ENCODE measurements at regions not wholly inside any gene's neighbourhood (a gene's known extent, or its start where the extent isn't known, plus 50 kb on each side); places are given as distances from the start of the nearest gene placed in this dataset.

DNA sequence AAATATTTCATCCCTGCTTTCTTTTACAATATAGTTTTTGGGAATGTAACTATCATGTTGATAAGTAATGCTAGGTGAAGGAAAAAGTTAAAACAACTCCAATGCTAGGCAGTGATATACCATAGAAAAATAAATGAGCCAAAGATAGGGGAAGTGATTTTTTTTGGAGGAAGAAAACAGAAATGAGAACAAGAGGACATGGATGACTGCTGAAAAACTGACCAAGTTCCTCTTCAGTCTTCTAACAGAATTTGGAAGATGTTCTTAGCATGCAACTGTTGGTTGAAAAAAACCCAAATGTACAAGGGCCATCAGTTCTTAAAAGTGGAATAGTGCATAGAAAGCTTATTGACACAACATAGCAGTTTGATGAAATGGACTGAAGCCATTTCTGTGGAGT, 262.5 kb upstream of the STARD13 start:
- Histone ChIP-seq H3K9me3 (no peaks in the 10 kb centered on the region), H3K4me3 (ENCODE audit: low read depth in 1 of 2, low read length in 1 of 2) (no peak overlapping the region), H3K36me3 (no peaks in the 10 kb centered on the region), H3K4me1 (ENCODE audit: control insufficient read depth in 1 of 2, insufficient read depth in 1 of 2, low read depth in 1 of 2, low read length in 1 of 2) (peaks cover 10 to 12% of the 10 kb centered on the region in 2 experiments), H3K27ac (no peak overlapping the region), H3K27me3 (no peaks in the 10 kb centered on the region)
- TF ChIP-seq, protein P1, sequence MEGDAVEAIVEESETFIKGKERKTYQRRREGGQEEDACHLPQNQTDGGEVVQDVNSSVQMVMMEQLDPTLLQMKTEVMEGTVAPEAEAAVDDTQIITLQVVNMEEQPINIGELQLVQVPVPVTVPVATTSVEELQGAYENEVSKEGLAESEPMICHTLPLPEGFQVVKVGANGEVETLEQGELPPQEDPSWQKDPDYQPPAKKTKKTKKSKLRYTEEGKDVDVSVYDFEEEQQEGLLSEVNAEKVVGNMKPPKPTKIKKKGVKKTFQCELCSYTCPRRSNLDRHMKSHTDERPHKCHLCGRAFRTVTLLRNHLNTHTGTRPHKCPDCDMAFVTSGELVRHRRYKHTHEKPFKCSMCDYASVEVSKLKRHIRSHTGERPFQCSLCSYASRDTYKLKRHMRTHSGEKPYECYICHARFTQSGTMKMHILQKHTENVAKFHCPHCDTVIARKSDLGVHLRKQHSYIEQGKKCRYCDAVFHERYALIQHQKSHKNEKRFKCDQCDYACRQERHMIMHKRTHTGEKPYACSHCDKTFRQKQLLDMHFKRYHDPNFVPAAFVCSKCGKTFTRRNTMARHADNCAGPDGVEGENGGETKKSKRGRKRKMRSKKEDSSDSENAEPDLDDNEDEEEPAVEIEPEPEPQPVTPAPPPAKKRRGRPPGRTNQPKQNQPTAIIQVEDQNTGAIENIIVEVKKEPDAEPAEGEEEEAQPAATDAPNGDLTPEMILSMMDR (IDR thresholded peaks at IDR 0.05): no peak

DNA sequence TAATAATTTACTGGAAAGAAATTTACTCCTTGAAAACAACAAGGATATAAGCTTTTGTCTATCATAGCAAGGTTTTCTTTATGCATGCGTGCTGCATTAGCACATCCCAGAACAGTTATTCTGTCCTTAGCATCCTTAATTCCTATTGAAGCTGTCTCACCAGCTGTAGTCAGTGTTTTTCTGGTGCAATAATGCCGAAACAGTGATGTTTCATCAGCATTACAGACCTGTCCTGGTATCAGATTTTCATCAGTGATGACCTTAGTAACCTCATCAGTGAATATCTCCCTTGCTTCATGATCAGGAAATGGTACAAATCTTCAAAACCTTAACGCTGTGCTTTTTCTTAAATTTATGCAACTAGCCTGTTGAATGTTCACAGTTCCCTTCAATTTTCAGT, 264.7 kb upstream of the STARD13 start:
- no peaks in the 10 kb centered on the region for H3K27me3 ChIP-seq
- no peak overlapping the region for H3K4me3 ChIP-seq (ENCODE audit: low read depth in 1 of 2, low read length in 1 of 2)
- TF ChIP-seq, protein P1 (IDR thresholded peaks at IDR 0.05): no peak
- no peaks in the 10 kb centered on the region for H3K4me1 ChIP-seq (ENCODE audit: control insufficient read depth in 1 of 2, insufficient read depth in 1 of 2, low read depth in 1 of 2, low read length in 1 of 2)
- no peak overlapping the region for H3K27ac ChIP-seq
- no peaks in the 10 kb centered on the region for H3K36me3 ChIP-seq
- no peaks in the 10 kb centered on the region for H3K9me3 ChIP-seq

DNA sequence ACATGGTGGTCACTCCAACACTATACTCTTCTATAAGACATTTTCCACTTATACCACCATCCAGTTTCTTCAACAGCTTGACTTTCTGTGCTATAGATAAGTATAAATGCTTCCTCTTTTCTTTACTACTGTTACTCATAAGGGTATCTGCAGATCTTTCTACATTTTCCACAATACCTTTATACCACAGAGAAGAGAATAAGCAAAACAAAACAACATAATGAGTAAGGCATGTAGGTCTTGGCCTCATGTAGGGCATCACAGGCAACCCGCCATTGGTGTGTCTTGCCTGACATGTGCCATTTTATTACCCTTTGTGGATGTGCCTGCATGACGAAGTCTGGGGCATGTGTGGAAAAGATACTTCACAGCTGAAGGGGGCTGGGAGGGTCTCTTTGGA, 265.3 kb upstream of the STARD13 start:
- Histone ChIP-seq H3K4me3 (ENCODE audit: low read depth in 1 of 2, low read length in 1 of 2) (no peak overlapping the region), H3K9me3 (no peaks in the 10 kb centered on the region), H3K4me1 (ENCODE audit: control insufficient read depth in 1 of 2, insufficient read depth in 1 of 2, low read depth in 1 of 2, low read length in 1 of 2) (no peaks in the 10 kb centered on the region), H3K27me3 (no peaks in the 10 kb centered on the region), H3K36me3 (no peaks in the 10 kb centered on the region), H3K27ac (no peak overlapping the region)
- TF ChIP-seq, protein P1 (IDR thresholded peaks at IDR 0.05): no peak

DNA sequence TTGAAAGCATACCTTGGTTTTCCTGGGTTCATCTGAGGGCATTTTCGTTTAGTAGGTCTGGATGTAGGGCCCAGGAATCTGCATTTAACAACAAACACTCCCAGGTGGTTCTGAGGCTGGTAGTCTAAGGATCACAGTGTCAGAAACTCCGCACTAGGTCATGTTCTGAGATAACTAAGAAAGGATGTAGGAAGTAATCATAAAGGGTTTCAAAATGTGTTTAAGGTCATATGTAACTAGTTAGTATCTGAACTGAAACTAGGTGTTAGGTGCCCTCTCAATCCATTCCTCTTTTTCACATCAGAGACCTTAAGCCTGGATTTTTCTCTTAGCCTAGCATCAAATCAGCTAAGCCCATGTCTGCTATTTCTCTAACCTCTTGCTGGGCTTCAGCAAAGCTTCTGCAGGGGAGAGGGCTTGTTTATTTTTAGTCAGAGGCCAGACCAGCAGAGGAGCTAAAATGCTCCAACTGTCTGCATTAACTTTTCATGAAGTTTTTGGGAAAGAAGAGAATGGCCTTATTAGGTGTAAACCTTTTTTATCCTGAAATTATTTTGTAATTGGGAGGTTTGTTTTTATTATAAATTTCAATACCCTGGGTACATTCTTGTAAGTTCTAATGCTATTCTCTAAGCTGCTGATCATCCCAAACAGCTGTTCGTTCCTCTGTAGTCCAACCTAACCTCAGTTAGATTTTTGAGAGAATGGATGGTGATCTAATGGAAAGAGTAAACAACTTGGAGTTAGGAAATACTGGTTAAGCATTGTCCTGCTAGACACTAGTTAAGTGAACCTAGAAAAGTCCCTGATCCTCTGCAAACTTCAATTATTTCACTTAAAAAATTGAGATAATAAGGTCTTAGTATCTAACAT, 262.8 kb upstream of the RFC3 start:
- Histone ChIP-seq H3K4me3 (ENCODE audit: low read depth in 1 of 2, low read length in 1 of 2) (no peak overlapping the region), H3K27ac (no peak overlapping the region), H3K27me3 (no peaks in the 10 kb centered on the region), H3K36me3 (no peaks in the 10 kb centered on the region), H3K9me3 (no peaks in the 10 kb centered on the region), H3K4me1 (ENCODE audit: control insufficient read depth in 1 of 2, insufficient read depth in 1 of 2, low read depth in 1 of 2, low read length in 1 of 2) (no peaks in the 10 kb centered on the region)
- TF ChIP-seq, protein P1 (IDR thresholded peaks at IDR 0.05): no peak

DNA sequence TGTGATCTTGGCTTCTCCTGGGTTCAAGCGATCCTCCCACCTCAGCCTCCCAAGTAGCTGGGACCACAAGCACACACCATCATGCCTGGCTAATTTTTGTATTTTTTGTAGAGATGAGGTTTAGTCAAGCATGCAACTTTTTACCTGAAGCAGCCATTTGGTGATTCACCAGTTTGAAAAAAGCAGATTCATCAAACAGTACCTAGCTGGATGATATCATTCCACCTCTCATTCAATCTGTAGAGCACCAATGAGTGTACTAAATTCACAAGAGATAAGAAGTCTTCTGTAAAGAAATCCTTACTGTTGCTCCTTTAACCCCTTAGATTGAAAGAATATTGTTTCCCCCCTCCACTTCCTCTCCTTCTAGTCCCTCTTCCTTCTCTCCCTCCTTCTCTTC, 261.1 kb upstream of the RFC3 start:
- Histone ChIP-seq H3K36me3 (no peaks in the 10 kb centered on the region), H3K4me3 (ENCODE audit: low read depth in 1 of 2, low read length in 1 of 2) (no peak overlapping the region), H3K9me3 (no peaks in the 10 kb centered on the region), H3K27me3 (no peaks in the 10 kb centered on the region), H3K4me1 (ENCODE audit: control insufficient read depth in 1 of 2, insufficient read depth in 1 of 2, low read depth in 1 of 2, low read length in 1 of 2) (no peaks in the 10 kb centered on the region), H3K27ac (no peak overlapping the region)
- TF ChIP-seq, protein P1 (IDR thresholded peaks at IDR 0.05): no peak

Data from neutrophil (primary cell).